ENCODE measurements at regions not wholly inside any gene's neighbourhood (a gene's known extent, or its start where the extent isn't known, plus 50 kb on each side); places are given as distances from the start of the nearest gene placed in this dataset.

- CTCF ChIA-PET (ENCODE audit: low intra/inter-chr PET ratio, low total read pairs): no interaction called here
- Histone ChIP-seq H3K27me3 (ENCODE audit: control insufficient read depth in 1 of 2, insufficient read depth in 2 of 2, low read length in 2 of 2) (0 out of 5 replicates have a peak, but pooled peaks cover 0 to 11% of the 10 kb centered on the region in 2 experiments), H3K4me1 (ENCODE audit: insufficient read depth, low read length) (no peaks in the 10 kb centered on the region), H3K9me3 (ENCODE audit: low read length) (no peaks in the 10 kb centered on the region), H3K36me3 (replicated peaks in 1 of 2; ENCODE audit: control insufficient read depth in 1 of 2, insufficient read depth in 2 of 2, low read length in 2 of 2) (no peaks in the 10 kb centered on the region), H3K4me3 (replicated peaks in 1 of 3; ENCODE audit: insufficient read depth in 1 of 3, low read depth in 2 of 3, low read length in 3 of 3) (no peak overlapping the region), H2AFZ (ENCODE audit: low read length) (no peak overlapping the region), H3K27ac (ENCODE audit: extremely low read length, insufficient read depth, low read length) (no peak overlapping the region), H3K9ac (ENCODE audit: insufficient read depth, low read depth, low read length) (no peak overlapping the region), H3K79me2 (ENCODE audit: insufficient read depth, low read length) (no peaks in the 10 kb centered on the region), H3K4me2 (ENCODE audit: low read depth, low read length) (no peak overlapping the region), H4K20me1 (ENCODE audit: insufficient read depth, low read length) (no peaks in the 10 kb centered on the region)
- TF ChIP-seq MNT (IDR thresholded peaks at IDR 0.05): peak; percentile 39; the same call in 1 of the 2 replicates
- TF ChIP-seq, protein P1, sequence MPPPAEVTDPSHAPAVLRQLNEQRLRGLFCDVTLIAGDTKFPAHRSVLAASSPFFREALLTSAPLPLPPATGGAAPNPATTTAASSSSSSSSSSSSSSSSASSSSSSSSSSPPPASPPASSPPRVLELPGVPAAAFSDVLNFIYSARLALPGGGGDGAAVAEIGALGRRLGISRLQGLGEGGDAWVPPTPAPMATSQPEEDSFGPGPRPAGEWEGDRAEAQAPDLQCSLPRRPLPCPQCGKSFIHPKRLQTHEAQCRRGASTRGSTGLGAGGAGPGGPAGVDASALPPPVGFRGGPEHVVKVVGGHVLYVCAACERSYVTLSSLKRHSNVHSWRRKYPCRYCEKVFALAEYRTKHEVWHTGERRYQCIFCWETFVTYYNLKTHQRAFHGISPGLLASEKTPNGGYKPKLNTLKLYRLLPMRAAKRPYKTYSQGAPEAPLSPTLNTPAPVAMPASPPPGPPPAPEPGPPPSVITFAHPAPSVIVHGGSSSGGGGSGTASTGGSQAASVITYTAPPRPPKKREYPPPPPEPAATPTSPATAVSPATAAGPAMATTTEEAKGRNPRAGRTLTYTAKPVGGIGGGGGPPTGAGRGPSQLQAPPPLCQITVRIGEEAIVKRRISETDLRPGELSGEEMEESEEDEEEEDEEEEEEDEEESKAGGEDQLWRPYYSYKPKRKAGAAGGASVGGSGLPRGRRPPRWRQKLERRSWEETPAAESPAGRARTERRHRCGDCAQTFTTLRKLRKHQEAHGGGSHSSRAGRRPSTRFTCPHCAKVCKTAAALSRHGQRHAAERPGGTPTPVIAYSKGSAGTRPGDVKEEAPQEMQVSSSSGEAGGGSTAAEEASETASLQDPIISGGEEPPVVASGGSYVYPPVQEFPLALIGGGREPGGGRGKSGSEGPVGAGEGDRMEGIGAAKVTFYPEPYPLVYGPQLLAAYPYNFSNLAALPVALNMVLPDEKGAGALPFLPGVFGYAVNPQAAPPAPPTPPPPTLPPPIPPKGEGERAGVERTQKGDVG (CRISPR knock-in tag; IDR thresholded peaks at IDR 0.05; ENCODE audit: borderline replicate concordance): no peak
- FAIRE-seq: no peak
- POLR2A ChIA-PET: no interaction called here
- WGBS (ENCODE audit: low lambda C conversion rate): 11% methylated on average over 3 of the region's 3 CpGs
- in situ Hi-C loops (cut with HindIII; ENCODE audit: extremely low pct_ligation_motif_present, low pct_unique_long_range_greater_than_20kb) (no loop called here), intact Hi-C loops (cut with micrococcal nuclease; ENCODE audit: unreplicated experiment) (no loop called here)
- DNase-seq (ENCODE audit: low spot score): no peak
- no TSS peak for BruUV-seq (replicated peaks)
- ATAC-seq: no peak
Measured at GRCh38 chr1:30241681-30242080, 481.7 kb downstream of the MATN1 start.

DNA sequence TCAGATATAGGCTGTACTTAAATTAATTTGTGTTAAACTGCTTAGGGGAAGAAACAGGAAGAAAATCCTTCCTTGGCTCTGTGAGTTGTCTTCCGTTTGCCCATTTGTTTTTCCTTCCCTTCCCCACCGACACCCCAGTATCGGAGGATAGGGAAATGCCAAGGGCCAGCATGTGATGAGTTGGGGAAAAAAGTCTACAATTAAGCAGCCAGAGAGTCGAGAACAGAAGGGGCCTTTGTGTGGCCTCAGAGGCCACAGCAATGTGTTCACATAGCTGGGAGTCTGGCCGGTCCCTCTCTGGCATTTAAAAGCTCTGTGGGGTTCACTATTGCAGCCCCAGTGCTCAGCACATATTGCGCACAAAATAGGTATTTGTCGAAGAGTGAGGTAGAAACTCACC, 489.3 kb downstream of the MATN1 start:
- Histone ChIP-seq H2AFZ (ENCODE audit: low read length) (no peak overlapping the region), H3K4me1 (ENCODE audit: insufficient read depth, low read length) (peaks cover 11% of the 10 kb centered on the region), H3K36me3 (replicated peaks in 1 of 2; ENCODE audit: control insufficient read depth in 1 of 2, insufficient read depth in 2 of 2, low read length in 2 of 2) (no peaks in the 10 kb centered on the region), H4K20me1 (ENCODE audit: insufficient read depth, low read length) (no peaks in the 10 kb centered on the region), H3K4me2 (ENCODE audit: low read depth, low read length) (no peak overlapping the region), H3K27ac (ENCODE audit: extremely low read length, insufficient read depth, low read length) (no peak overlapping the region), H3K9ac (ENCODE audit: insufficient read depth, low read depth, low read length) (no peak overlapping the region), H3K27me3 (ENCODE audit: control insufficient read depth in 1 of 2, insufficient read depth in 2 of 2, low read length in 2 of 2) (0 out of 5 replicates have a peak, but pooled peaks cover 0 to 4% of the 10 kb centered on the region in 2 experiments), H3K79me2 (ENCODE audit: insufficient read depth, low read length) (no peaks in the 10 kb centered on the region), H3K4me3 (replicated peaks in 1 of 3; ENCODE audit: insufficient read depth in 1 of 3, low read depth in 2 of 3, low read length in 3 of 3) (no peak overlapping the region), H3K9me3 (ENCODE audit: low read length) (no peaks in the 10 kb centered on the region)
- in situ Hi-C loops (cut with HindIII; ENCODE audit: extremely low pct_ligation_motif_present, low pct_unique_long_range_greater_than_20kb) (no loop called here), intact Hi-C loops (cut with micrococcal nuclease; ENCODE audit: unreplicated experiment) (no loop called here)
- ChIA-PET CTCF (ENCODE audit: low intra/inter-chr PET ratio, low total read pairs) (no interaction called here), POLR2A (no interaction called here)
- FAIRE-seq: no peak
- ATAC-seq: no peak
- BruUV-seq (replicated peaks): no TSS peak
- DNase-seq (ENCODE audit: low spot score): no peak
- 53% methylated on average over 6 of the region's 7 CpGs for WGBS (ENCODE audit: low lambda C conversion rate)
- no peak for TF ChIP-seq ZNF329 (CRISPR knock-in tag; IDR thresholded peaks at IDR 0.05; ENCODE audit: low read depth)
- no peak for TF ChIP-seq PLSCR1 (CRISPR knock-in tag; IDR thresholded peaks at IDR 0.05; ENCODE audit: borderline replicate concordance)
- no peak for TF ChIP-seq POLR2AphosphoS2 (IDR thresholded peaks at IDR 0.05; ENCODE audit: low read depth, low read length)
- TF ChIP-seq, protein P2, sequence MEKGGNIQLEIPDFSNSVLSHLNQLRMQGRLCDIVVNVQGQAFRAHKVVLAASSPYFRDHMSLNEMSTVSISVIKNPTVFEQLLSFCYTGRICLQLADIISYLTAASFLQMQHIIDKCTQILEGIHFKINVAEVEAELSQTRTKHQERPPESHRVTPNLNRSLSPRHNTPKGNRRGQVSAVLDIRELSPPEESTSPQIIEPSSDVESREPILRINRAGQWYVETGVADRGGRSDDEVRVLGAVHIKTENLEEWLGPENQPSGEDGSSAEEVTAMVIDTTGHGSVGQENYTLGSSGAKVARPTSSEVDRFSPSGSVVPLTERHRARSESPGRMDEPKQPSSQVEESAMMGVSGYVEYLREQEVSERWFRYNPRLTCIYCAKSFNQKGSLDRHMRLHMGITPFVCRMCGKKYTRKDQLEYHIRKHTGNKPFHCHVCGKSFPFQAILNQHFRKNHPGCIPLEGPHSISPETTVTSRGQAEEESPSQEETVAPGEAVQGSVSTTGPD (CRISPR knock-in tag; IDR thresholded peaks at IDR 0.05): no peak
- no peak for TF ChIP-seq ELF4 (CRISPR knock-in tag; IDR thresholded peaks at IDR 0.05; ENCODE audit: borderline replicate concordance)
